DMS153 (cell line): ENCODE measurements at regions not wholly inside any gene's neighbourhood (a gene's known extent, or its start where the extent isn't known, plus 50 kb on each side); places are given as distances from the start of the nearest gene placed in this dataset.

Source experiments
- DNase-seq: peaks from one replicate; lab custom pipeline; 2025; lab: John Stamatoyannopoulos, UW

GRCh38 chr14:42606839-42607238, 1000.2 kb downstream of the LRFN5 start:
- no peak for DNase-seq

- DNase-seq: no peak
Measured at GRCh38 chr14:42602336-42602845, 995.7 kb downstream of the LRFN5 start.

GRCh38 chr14:42572032-42572431, 965.4 kb downstream of the LRFN5 start:
- DNase-seq: no peak

GRCh38 chr14:42569227-42569626, 962.6 kb downstream of the LRFN5 start:
- DNase-seq: no peak

- no peak for DNase-seq
Measured at GRCh38 chr14:42565556-42565955, 958.9 kb downstream of the LRFN5 start.

- DNase-seq: no peak
Measured at GRCh38 chr14:42563313-42563712, 956.6 kb downstream of the LRFN5 start.

- no peak for DNase-seq
Measured at GRCh38 chr14:42556551-42556950, 949.9 kb downstream of the LRFN5 start.

GRCh38 chr14:42555365-42555764, 948.7 kb downstream of the LRFN5 start:
- DNase-seq: no peak

- DNase-seq: no peak
Measured at GRCh38 chr14:42554091-42554490, 947.4 kb downstream of the LRFN5 start.

- DNase-seq: no peak
Measured at GRCh38 chr14:42550310-42550709, 943.6 kb downstream of the LRFN5 start.

- DNase-seq: no peak
Measured at GRCh38 chr14:42548349-42548748, 941.7 kb downstream of the LRFN5 start.

- no peak for DNase-seq
Measured at GRCh38 chr14:42545636-42546035, 939.0 kb downstream of the LRFN5 start.

GRCh38 chr14:42541535-42542001, 934.9 kb downstream of the LRFN5 start:
- no peak for DNase-seq

GRCh38 chr14:42535397-42535796, 928.7 kb downstream of the LRFN5 start:
- DNase-seq: no peak

- no peak for DNase-seq
Measured at GRCh38 chr14:42533476-42533875, 926.8 kb downstream of the LRFN5 start.

GRCh38 chr14:42532194-42532593, 925.5 kb downstream of the LRFN5 start:
- DNase-seq: no peak

GRCh38 chr14:42527141-42527540, 920.5 kb downstream of the LRFN5 start:
- DNase-seq: no peak

- no peak for DNase-seq
Measured at GRCh38 chr14:42523666-42524065, 917.0 kb downstream of the LRFN5 start.

- DNase-seq: no peak
Measured at GRCh38 chr14:42517806-42518500, 911.3 kb downstream of the LRFN5 start.

GRCh38 chr14:42513837-42514236, 907.2 kb downstream of the LRFN5 start:
- DNase-seq: no peak

- no peak for DNase-seq
Measured at GRCh38 chr14:42510071-42510470, 903.4 kb downstream of the LRFN5 start.

GRCh38 chr14:42508209-42508946, 901.7 kb downstream of the LRFN5 start:
- DNase-seq: no peak

- DNase-seq: no peak
Measured at GRCh38 chr14:42504433-42504832, 897.8 kb downstream of the LRFN5 start.
